ENCODE measurements at regions not wholly inside any gene's neighbourhood (a gene's known extent, or its start where the extent isn't known, plus 50 kb on each side); places are given as distances from the start of the nearest gene placed in this dataset.

DNA sequence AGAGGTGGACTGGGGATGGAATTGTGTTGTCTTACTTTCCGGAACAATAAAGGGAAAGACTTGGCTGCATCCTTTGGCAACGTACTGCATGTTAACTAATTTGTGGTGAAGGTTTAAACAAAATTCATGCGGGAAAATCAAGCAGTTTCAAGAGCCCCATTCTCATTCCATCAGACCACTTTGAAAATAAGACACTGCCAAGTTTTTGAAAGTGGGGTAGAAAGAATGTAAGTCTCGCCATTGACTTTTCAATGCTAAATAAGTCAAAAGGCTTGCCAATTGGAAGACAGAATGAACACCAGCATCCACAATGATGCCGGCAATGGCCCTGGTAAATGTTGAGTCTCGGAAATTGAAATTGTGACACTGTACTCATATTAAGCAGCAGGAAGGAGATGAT is 322.0 kb downstream of the RND3 start:
- no peak overlapping the region for H3K4me3 Mint-ChIP-seq
- no peaks in the 10 kb centered on the region for H3K36me3 Mint-ChIP-seq
- H3K27ac Mint-ChIP-seq = no peak overlapping the region
- no peak for ATAC-seq (ENCODE audit: low read depth in 2 of 2)
- peaks cover 2 to 12% (median 4%) of the 10 kb centered on the region in 7 donors for H3K9me3 Mint-ChIP-seq
- no peaks in the 10 kb centered on the region for H3K4me1 Mint-ChIP-seq
- DNase-seq = no peak
- H3K27me3 Mint-ChIP-seq = no peaks in the 10 kb centered on the region

DNA sequence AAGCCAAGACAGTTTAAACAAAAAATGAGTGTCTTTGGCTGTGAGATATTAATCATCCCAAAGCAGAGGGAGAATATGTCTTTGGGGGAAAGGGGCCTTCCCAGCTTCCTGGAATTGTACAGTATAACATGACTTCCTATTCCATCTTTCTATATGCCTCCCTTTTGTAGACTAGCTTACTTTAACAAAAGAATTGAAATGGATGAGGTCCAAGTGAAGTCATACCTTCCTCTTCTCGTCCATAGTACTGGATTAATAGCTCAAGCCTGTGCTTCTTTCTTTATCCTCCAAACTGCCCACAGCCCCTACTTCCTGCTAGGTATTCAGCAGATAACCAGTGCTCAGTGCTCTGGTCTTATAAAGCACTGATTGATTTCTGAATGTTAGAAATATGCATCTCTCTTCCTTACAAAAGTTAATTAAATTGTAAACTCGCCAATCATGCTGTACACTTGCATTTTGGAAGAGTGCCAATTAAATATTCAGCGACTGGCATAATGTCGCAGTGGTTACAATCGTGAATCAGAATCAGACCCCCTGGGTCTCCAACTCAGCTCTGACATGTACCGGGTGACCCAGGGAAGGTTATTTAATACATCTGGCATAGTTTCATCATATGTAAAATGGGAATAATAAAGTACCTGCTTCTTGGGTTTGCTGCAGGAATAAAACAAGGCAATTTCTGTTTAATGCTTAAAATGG is 325.1 kb downstream of the RND3 start:
- H3K4me3 Mint-ChIP-seq = no peak overlapping the region
- no peak for DNase-seq
- peaks cover 0 to 5% (median 0%) of the 10 kb centered on the region in 7 donors for H3K9me3 Mint-ChIP-seq
- no peaks in the 10 kb centered on the region for H3K27me3 Mint-ChIP-seq
- no peaks in the 10 kb centered on the region for H3K4me1 Mint-ChIP-seq
- no peaks in the 10 kb centered on the region for H3K36me3 Mint-ChIP-seq
- ATAC-seq (ENCODE audit: low read depth in 2 of 2) = no peak
- H3K27ac Mint-ChIP-seq = no peak overlapping the region

DNA sequence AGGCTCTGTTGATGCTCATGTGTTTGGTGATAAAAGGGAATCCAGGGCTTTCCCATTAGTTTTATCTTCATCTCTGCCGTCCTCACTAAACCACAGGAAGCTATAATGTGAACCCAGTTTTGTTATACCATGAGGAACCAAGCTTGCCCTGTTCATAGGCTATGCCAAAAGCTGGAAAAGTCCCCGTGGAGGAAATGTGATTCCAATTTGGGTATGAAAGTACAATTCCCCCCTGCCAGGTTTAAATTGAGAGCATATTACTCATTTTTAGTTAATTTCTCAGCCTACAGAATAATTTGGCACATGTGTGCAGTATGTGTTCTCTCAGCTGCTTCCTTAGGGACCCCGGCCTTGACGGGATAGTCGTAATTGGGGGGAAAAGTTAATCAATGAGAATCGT is 327.4 kb downstream of the RND3 start:
- no peaks in the 10 kb centered on the region for H3K4me1 Mint-ChIP-seq
- no peak for DNase-seq
- no peak overlapping the region for H3K4me3 Mint-ChIP-seq
- no peaks in the 10 kb centered on the region for H3K27me3 Mint-ChIP-seq
- peaks cover 0 to 2% (median 0%) of the 10 kb centered on the region in 7 donors for H3K9me3 Mint-ChIP-seq
- no peaks in the 10 kb centered on the region for H3K36me3 Mint-ChIP-seq
- ATAC-seq (ENCODE audit: low read depth in 2 of 2) = no peak
- peak overlapping the region in 1 of 6 donors; percentile 69 for H3K27ac Mint-ChIP-seq

DNA sequence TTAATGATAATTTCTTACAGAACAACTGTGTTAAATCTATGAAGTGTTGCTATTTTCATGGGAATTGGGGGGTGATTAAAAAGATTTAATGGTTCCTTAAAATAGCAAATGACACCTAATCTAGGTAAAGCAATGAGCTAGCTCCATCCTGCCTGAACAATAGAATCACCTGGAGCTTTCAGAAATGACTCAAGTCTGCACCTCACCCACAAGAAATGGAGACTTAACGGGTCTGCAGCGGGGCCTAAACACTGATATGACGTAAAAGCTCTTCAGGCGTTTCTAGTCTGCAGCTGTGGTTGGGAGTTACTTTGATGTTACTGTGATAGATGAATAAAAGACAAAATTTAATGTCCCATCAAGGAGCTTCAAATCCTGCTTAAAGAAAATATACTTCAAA is 328.2 kb downstream of the RND3 start:
- Mint-ChIP-seq H3K27me3 (no peaks in the 10 kb centered on the region), H3K27ac (no peak overlapping the region), H3K4me1 (no peaks in the 10 kb centered on the region), H3K9me3 (peaks cover 0 to 2% (median 0%) of the 10 kb centered on the region in 7 donors), H3K4me3 (no peak overlapping the region), H3K36me3 (no peaks in the 10 kb centered on the region)
- DNase-seq = no peak
- no peak for ATAC-seq (ENCODE audit: low read depth in 2 of 2)

DNA sequence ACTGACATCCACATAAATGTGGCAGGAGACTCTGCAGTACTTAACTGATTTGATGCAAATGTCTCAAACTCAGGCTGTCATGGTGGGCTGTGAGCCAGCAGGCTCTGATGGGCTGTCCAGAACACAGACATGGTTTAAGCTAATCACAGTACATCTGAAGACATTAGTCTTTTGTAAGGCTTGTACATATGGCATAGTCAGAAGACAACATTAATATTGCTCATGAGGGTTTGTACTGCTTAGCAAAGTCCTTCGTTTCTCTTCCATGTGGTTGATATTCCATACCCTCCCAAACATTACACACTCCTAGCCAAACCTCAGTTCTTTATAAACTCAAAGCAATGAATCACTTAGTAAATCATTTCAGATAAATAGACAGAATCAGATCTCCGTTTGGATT is 330.6 kb downstream of the RND3 start:
- Mint-ChIP-seq H3K27ac (no peak overlapping the region), H3K36me3 (no peaks in the 10 kb centered on the region), H3K27me3 (no peaks in the 10 kb centered on the region), H3K4me3 (no peak overlapping the region), H3K9me3 (peaks cover 0 to 3% (median 0%) of the 10 kb centered on the region in 7 donors), H3K4me1 (no peaks in the 10 kb centered on the region)
- DNase-seq = no peak
- ATAC-seq (ENCODE audit: low read depth in 2 of 2) = no peak

- H3K9me3 Mint-ChIP-seq = peaks cover 0 to 3% (median 0%) of the 10 kb centered on the region in 7 donors
- no peak for ATAC-seq (ENCODE audit: low read depth in 2 of 2)
Observed at GRCh38 chr2:150156415-150156814, 331.1 kb downstream of the RND3 start.

GRCh38 chr2:150154308-150154797 is 333.1 kb downstream of the RND3 start:
- H3K4me1 Mint-ChIP-seq = no peaks in the 10 kb centered on the region
- H3K36me3 Mint-ChIP-seq = no peaks in the 10 kb centered on the region
- H3K4me3 Mint-ChIP-seq = no peak overlapping the region
- DNase-seq = no peak
- H3K27ac Mint-ChIP-seq = no peak overlapping the region
- no peak for ATAC-seq (ENCODE audit: low read depth in 2 of 2)
- H3K27me3 Mint-ChIP-seq = no peaks in the 10 kb centered on the region
- H3K9me3 Mint-ChIP-seq = peaks cover 0 to 3% (median 0%) of the 10 kb centered on the region in 7 donors

More at GRCh38 chr2:150156415-150156814, 331.1 kb downstream of the RND3 start:
- Mint-ChIP-seq H3K27me3 (no peaks in the 10 kb centered on the region), H3K27ac (no peak overlapping the region), H3K36me3 (no peaks in the 10 kb centered on the region), H3K4me1 (no peaks in the 10 kb centered on the region), H3K4me3 (no peak overlapping the region)
- no peak for DNase-seq

DNA sequence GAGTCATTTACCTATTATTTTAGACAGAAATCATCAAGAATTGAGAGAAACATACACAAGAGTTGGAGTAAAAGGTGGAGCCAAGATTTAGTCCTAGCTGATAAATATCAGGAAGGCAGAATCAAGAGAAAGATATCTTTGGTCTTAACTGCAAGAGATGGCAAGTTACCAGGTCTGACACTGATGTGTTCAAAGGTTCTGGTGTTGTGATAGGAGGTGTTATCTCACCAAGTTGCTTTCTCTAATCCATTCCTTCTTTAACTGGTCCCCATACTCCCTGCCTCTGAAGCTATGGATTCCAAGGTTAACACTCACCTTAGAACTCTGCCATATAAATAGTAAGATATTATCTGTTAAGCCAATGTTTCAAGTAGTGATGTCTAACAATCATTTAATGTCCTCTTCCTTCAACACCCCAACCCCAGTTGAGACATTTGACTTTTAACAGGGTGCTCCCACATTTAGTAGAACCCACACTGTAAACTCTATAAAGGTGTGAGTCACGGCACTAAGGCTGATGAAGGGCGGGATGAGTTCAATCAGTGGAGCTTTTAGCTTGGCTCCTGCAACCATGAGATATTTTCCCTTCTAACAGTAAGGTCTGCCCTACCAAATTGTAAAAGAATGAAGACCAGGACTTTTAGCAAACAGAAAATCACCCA is 333.7 kb downstream of the RND3 start:
- Mint-ChIP-seq H3K9me3 (peaks cover 0 to 3% (median 0%) of the 10 kb centered on the region in 7 donors), H3K4me1 (no peaks in the 10 kb centered on the region), H3K27me3 (no peaks in the 10 kb centered on the region), H3K36me3 (no peaks in the 10 kb centered on the region), H3K27ac (no peak overlapping the region), H3K4me3 (no peak overlapping the region)
- DNase-seq (no peak), ATAC-seq (ENCODE audit: low read depth in 2 of 2) (no peak)

DNA sequence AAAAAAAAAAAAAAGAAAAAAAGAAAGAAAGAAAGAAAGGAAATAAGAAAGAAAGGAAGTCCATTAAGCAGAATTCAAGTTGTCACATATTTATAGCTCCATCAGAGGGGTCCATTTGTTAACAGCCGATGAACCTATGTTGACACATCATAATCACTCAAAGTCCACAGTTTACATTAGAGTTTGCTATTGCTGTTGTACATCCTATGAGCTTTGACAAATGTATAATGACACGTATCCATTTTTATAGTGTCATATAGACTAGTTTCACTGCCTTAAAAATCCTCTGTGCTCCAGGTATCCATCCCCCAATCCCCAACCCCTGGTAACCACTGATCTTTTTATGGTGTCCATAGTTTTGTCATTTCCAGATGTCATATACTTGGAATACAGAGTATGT is 335.2 kb downstream of the RND3 start:
- Mint-ChIP-seq H3K27ac (no peak overlapping the region), H3K27me3 (no peaks in the 10 kb centered on the region), H3K4me1 (no peaks in the 10 kb centered on the region), H3K36me3 (no peaks in the 10 kb centered on the region), H3K9me3 (peaks cover 0 to 8% (median 4%) of the 10 kb centered on the region in 7 donors), H3K4me3 (no peak overlapping the region)
- DNase-seq (no peak), ATAC-seq (ENCODE audit: low read depth in 2 of 2) (no peak)

DNA sequence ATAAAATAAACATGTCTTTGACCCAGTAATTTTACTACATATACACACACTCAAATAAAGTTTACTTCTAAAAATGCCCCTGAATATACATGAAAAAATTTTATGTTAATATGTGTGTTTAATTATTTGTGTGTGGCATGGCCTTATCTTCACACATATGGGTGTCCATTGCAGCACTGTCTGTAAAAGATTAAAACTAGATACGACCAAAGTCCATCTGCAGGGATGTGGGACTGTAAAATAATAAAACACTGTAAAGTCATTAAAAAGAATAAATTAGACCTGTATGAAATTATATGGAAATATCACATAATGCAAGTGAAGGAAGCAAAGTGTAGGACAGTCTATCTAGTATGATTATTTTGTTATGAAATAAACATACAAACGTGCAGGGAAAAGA is 337.3 kb downstream of the RND3 start:
- ATAC-seq (ENCODE audit: low read depth in 2 of 2) = no peak
- DNase-seq = no peak
- Mint-ChIP-seq H3K36me3 (no peaks in the 10 kb centered on the region), H3K9me3 (peaks cover 3 to 26% (median 17%) of the 10 kb centered on the region in 7 donors), H3K27me3 (no peaks in the 10 kb centered on the region), H3K27ac (no peak overlapping the region), H3K4me1 (no peaks in the 10 kb centered on the region), H3K4me3 (no peak overlapping the region)

DNA sequence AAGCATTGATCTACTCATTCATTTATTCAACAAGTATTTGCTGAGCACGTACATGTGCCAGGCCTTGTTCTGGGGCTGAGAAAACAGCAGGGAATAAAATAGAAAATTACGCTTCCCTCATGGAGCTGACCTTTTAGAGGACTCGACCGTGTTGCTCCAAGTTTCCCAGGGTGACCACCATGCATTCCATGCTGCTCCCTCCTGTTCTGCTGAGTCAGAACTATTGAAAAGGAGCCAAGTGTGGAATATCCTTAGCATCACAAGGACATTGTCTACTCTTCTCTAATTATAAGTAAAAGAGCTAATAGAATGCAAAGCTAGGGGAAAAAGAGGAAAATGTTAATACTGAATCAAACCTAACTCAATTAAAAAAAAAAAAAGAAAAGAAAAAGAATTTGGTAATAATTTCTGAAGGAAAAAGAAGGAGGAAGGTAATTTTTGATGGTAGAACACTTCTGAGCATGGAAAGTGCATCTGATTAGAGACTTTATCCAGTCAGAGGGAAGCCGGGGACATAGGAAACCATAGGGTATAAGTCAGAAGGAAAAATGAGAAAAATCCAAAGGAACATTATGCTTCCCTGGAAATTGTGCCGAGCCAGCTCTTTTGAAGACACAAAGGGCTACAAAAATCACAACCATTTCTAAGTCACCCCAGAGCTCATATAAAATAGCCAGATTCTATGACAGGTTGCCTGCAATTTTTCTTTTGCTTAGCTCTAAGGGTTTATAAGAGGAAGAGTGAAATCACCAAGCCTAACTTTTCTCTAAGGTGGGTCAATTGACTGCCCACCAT is 339.4 kb downstream of the RND3 start:
- Mint-ChIP-seq H3K36me3 (no peaks in the 10 kb centered on the region), H3K9me3 (peaks cover 4 to 32% (median 17%) of the 10 kb centered on the region in 7 donors), H3K4me3 (no peak overlapping the region), H3K27ac (no peak overlapping the region), H3K27me3 (no peaks in the 10 kb centered on the region), H3K4me1 (no peaks in the 10 kb centered on the region)
- no peak for ATAC-seq (ENCODE audit: low read depth in 2 of 2)
- DNase-seq = no peak

DNA sequence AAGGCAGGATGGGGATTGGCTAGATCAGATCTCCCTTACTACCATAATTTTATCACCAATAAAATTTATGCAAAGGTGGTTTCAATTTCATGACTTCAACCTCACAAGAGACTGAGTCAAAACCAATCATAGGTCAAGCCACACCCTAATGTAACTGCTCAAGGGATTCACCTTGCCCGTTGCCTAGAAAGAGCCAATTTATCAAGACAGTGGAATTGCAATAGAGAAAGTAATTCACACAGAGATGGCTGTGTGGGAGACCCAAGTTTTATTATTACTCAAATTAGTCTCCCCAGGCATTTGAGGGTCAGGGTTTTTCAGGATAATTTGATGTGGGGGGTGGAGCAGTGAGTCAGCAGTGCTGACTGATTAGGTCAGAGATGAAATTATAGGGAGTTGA is 340.6 kb downstream of the RND3 start:
- Mint-ChIP-seq H3K4me1 (no peaks in the 10 kb centered on the region), H3K27me3 (no peaks in the 10 kb centered on the region), H3K9me3 (peaks cover 5 to 35% (median 17%) of the 10 kb centered on the region in 7 donors), H3K4me3 (no peak overlapping the region), H3K27ac (no peak overlapping the region), H3K36me3 (no peaks in the 10 kb centered on the region)
- no peak for ATAC-seq (ENCODE audit: low read depth in 2 of 2)
- DNase-seq = no peak

- H3K4me3 Mint-ChIP-seq = no peak overlapping the region
- ATAC-seq (ENCODE audit: low read depth in 2 of 2) (no peak), DNase-seq (no peak)
- no peak overlapping the region for H3K27ac Mint-ChIP-seq
- H3K27me3 Mint-ChIP-seq = no peaks in the 10 kb centered on the region
- no peaks in the 10 kb centered on the region for H3K4me1 Mint-ChIP-seq
- H3K9me3 Mint-ChIP-seq = peaks cover 5 to 35% (median 17%) of the 10 kb centered on the region in 7 donors
- H3K36me3 Mint-ChIP-seq = no peaks in the 10 kb centered on the region
Observed at GRCh38 chr2:150145299-150145692, 342.2 kb downstream of the RND3 start.
